Dedifferentiated amniotic fluid mesenchymal stem cell (primary cell): ENCODE measurements at regions not wholly inside any gene's neighbourhood (a gene's known extent, or its start where the extent isn't known, plus 50 kb on each side); places are given as distances from the start of the nearest gene placed in this dataset.

ENCODE experiments used
- DNase-seq: peaks from one replicate; pipeline ENCODE4 v3.0.0-alpha.2; 2016; ENCODE audit errors: extremely low spot score

DNA sequence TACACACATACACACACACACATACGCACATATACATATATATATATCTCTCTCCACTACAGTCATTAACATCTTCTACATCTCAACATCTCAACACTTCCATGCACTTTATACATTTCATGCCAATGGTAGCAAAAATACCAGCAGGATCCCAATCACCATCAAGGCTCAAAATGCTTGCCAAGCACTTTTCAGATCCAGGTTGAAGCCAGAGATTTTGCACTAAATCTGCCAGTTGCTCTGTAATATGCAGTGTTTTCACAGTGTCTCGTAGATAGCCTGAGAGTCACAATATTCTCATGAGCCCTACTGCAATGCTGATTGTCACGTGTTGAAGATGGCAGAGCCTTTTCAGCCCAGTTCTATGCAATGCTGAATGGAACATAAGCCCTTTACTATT lies 1140.9 kb upstream of the C9orf72 start:
- DNase-seq = no peak

DNA sequence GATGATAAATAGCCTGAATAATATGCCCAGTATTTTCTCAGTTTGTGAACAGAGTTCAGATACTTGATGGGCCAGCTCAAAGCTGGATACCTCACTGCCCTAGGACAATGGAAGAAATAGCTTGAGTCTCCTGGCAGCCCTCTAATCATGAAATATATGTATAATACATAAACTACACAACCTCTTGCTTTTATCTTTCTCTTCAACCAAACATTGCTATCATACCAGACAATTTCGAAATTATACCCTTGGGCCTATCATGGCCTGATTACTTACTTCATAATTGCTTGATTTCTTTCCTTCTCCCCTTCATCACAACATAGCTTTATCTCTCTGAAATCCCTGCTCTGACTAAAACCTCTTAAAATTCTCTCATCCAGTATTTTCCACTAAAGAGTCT lies 1144.9 kb upstream of the C9orf72 start:
- no peak for DNase-seq

DNA sequence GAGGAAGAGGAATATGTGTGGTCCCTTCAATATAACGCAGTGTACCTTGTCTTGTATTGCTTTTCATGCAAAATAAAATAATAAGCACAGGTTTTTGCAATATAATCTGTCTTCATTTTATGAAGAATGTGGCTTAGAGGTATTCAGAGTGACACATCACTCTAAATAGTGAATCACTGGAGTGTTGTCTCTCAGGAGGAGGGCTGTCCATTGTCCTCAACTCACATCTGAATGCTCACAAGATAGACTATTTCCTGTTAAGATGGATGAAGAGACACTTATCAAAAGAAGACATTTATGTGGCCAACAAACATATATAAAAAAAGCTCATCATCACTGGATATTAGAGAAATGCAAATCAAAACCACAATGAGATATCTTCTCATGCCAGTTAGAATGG lies 1147.5 kb upstream of the C9orf72 start:
- DNase-seq = no peak

DNA sequence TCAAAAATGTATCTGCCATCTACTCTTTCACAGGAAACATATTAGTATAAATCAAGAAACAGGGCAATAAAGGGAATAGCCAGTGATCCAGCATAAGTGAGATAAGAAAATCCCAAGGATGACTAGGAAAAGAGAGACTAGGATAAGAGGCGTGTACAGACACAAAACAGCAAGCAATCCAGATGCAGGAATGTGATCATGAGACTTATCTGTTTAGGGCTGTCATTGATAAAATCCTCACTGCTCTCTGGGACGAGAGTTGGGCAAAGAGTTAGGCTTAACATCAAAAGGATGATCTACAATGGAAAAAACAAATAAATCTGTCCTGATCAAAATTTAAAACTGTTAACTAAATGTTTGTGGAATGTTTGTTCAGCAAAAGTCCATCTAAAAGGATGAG lies 1156.8 kb upstream of the C9orf72 start:
- no peak for DNase-seq

DNA sequence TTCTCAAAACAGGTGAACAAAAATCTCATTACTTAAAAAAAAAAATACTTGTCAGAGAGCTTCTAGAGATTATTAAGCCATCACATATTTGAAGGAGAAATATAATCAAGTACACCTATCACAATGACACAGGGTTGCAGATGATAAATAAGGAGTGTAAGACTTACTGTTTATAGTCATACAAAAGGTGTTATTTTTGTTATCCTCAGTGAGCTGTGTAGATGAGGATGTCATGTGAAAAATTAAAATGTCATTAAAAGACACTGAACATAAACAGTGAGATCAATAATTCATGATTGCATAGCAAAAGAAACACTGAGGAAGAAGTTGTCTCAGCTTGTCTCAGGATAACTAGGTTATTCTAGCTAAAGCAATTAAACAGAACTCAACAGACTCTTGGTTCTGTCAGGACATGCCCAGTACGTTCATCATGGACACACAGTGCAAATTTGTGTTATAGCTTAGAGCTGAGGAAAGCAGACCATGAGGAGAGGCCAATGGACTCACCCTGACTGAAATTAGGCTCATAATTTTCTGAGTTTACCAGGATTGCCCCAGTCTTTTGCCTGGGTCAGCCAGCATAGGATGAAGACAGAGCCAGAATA lies 1162.6 kb upstream of the C9orf72 start:
- DNase-seq = no peak

DNA sequence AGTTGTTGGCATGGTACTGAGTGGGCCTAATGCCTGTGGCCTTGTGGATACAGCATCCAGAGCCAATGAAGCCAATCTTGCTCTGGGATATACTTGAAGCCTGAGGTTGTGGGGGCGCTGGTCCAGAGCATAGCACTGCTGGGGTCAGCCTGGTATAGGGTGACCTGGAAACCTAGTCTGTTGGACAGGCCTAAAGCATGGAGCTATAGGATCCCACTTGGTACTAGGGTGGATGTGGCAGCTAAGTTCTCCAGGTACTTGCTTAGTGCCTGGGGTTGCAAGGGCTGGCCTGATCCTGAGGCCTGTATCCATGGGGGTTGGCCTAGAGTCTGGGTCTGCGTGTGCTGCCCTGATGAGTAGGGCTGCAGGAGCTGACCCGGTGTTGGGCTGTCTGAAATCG lies 1168.2 kb upstream of the C9orf72 start:
- no peak for DNase-seq

DNA sequence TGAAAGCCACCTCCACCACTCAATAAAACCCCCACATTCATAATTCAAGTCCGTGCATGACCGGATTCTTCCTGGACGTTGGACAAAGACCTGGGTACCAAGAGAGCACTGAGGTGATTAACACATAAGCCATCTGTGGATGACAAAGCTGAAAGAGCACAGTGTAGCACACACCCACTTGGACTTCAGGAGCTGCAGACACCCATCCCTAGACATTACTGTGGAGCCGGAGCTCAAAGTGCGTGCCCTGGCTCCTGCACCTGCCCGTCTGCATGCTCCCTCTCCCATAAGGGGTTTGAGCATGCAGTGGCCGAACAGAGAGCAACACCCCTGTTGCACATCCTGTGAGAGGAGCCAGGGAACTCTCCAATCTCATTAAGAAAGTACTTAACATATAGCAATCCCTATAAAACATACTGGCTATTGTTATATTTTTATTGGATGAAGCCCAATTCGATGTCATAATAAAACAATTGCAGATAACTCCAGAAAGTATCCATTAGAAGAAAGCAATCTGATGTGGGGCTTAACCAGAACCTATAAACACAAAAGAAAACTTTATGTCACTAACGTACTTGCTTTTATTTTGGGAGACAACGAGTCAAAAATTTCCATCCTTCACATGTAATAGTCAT lies 1174.2 kb upstream of the C9orf72 start:
- no peak for DNase-seq

DNA sequence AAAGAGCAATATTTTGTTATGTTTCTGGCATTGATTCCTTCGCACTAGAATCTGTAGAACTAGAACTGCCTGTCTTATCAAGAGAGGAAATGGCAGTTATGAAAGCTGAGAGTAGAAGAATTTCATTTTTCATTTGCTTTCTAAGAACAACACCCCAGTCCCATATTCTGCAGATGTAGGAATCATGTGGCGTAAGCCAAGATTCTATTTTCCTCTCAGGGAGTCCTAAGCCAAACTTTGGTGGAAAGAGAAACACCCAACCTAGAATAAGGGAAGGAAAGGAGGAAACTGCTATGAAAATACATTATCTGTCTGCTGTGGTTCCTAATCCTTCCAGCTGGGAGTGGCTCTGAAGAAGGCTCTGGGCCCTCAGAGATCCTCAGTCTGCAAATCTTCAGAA lies 1176.9 kb upstream of the C9orf72 start:
- no peak for DNase-seq

DNA sequence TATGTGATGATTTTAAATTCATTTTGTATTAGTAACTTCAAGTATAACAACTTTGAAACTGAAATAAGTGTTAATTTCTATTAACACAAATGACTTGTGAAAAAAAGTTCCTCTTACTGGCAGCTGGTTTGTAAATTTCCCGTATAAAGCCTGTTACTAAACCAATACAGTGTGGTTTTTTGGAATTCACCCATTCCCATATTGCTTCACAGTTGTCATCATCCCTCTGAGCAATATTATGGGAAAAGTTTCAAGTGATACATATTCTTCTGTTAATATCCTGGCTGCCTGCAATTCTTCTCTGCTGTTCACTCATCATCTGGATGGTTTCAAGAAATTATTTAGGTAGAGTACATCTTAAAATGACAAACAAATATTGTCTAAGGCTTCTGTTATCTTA lies 1185.1 kb upstream of the C9orf72 start:
- no peak for DNase-seq

DNA sequence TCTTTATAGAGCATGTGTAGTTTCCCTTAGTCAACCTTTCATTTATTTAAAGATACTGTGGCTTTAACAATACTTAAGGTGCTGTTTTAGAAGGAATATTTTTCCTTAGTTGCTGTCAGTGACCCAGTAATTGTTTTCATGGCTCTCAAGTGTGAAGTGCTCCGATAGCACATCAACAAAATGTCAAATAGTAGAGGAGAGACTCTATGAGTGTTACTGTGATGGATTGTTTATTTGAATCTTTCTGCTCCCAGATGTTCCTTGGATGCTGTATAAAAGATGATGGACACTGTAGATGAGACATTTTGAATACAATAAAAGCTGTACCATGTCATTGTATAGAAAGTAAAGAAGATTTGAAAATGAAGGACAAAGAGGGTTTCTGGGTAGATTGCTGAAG lies 1185.7 kb upstream of the C9orf72 start:
- no peak for DNase-seq

DNA sequence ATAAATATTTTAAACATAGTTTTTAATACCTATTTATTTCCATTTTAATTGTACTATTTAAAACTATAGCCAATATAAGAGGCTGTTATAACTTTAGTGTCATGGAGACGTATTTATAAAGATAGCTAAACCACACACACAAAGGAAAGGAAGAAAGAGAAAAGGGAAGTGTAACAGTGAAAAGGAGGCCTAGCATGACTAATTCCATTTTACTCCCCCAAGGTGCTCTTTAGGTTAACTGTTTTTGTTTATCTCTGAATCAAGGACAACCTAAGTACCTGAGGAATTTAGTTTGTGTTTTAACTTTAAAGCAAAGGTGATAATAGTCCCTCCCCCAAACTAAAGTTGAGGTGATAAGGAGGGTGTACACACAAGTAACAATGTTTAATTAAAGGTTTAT lies 1188.9 kb upstream of the C9orf72 start:
- no peak for DNase-seq

DNA sequence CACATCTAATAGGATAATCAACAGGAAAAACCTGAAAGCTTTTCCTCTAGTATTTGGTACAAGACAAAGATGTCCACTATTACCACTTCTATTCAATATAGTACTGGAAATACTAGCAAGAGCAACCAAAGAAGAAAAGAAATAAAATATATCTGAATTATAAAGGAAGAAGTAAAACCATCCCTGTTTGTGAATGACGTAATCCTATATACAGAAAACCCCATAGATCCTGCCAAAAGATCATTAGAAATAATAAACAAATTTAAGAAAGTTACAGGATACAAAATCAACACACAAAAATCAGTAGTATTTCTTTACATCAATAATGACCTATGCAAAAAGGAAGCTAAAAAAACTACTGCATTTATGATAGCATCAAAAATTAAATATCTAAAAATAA lies 1191.3 kb upstream of the C9orf72 start:
- DNase-seq = no peak

DNA sequence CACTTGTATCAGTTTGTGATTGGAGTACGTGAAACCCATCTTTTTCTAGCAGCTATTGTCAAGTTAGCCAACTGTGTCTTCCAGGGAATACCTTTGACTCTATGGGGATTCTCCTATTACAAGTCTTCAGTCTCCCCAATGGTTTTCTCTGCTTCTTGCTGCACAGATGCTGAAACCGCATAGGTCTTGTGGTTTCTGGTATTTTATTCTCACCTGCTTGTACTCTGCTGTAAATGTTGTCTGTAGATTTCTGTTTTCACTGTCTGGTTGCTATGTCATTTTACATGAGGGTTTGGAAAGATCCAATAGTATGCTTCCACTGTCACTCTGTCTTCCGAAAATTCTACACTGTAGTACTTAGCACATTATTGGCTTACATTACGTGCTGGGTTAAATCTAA lies 1196.9 kb upstream of the C9orf72 start:
- DNase-seq = no peak

DNA sequence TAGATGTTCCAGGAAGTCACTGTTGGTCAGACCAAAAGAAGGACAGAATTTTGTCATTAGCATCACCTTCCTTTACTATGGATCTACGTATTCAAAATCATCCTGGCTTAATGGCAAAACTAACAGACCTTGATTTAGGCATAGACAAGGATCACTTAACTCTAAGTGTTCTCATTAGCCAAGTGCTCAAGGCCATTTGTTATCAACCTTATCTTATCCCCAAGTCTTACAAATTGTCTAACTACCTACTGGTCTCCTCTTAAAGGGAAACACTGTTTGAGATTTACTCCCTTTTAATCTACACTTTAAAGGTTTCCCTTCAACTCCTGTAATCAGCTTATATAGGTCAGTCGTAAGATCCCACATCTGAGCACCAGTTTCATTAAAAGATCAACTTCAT lies 1197.5 kb upstream of the C9orf72 start:
- no peak for DNase-seq

DNA sequence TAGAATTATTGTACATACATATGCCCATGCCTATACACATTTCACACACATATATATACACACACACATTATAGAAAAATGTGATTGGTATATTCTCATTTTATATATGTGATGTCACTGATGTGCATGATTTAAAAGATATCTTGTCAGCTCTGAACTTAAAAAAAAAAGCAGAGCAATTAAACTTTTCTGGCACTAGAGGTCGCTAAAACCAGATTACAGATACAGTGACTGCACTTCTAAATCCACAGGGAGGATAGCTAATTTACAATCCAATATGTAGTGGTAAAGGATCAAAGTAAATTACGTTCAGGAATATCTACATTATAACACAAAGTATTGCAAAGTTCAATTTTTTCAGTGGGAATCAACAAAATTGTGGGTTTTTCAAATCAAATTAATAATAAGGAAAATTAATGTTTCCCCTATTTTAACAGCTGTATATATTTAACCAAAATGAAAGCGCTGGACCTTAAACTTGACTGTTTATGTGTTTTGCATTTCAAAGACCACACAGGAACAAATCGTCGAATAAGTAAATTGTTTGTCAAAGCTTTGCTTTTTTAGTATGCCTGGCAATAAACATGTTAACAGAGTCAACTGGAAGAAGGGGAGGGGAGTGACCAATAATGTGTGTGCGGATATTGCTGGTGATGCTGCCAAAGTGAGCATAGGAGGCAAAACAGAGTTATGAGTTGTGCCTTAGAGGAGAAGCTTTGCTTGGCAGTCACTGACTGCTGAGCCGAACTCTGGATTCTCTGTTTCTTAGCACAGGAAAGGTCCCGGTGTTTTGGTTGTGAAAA lies 1201.4 kb upstream of the C9orf72 start:
- DNase-seq = no peak

DNA sequence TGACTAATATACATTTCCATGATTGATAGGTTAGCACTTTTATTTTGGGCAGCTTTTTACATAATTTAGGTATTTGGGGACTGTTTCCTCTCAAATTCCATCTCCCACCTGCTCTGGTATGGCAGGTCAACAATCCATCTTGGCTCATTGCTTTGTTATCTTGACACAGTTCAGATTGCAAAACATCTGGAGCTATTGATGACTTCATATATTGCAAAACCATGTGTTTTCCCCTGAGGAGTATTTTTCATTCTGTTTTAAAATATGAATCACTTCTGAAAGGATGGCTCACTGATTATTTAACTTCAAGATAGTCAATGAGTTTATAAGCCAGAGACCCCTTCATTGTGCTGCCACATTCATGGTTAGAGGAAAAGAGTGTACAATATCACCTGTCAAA lies 1206.0 kb upstream of the C9orf72 start:
- no peak for DNase-seq

DNA sequence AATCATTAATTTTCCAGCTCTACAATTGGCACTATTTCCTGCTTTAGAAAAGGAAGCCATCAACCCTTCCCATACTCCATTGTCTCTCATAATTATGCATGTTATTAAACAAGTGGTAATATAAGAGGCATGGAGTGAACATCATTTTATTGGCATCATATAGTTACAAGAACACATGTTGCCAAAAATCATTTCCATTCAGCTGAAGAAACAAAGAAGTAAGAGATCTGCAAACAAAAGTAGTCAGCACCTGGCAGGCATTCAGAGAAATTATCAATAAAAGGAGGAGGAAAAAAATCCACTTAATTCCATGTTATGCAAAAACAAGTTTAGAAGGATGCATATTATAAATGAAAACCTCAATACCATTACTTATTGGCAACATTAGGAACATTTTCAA lies 1208.2 kb upstream of the C9orf72 start:
- no peak for DNase-seq

DNA sequence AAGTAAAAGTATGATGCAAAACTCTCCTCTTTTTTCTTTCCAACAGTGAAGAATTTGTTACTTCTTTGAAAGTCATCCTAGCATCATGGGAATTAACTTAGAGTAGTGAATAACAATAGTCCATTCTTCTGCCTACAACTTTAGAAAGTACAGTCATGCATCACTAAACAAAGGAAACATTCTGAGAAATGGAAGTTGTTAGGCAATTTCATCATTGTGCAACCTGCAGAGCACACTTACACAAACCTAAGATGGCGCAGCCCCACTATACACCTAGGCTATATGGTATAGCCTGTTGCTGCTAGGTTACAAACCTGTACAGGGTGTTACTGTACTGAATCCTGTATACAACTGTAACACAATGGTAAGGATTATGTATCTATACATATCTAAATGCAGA lies 1209.3 kb upstream of the C9orf72 start:
- no peak for DNase-seq

DNA sequence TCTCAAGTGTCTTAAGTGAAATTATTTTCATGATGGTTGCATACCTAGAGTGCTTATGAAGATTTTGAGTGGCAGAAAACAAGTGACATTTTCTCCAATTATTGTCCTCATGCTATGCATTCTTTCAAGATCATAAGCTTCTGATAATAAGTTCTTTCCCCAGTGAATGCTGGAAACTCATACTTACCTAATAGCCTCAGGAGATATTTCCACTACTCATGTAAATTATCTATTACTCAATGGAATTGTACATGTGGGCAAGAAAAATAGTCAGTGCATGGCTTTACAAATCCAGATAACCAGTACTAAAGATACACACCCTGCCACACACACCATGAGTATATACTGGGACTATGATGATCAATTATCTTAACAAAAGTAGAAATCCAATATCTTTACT lies 1219.4 kb upstream of the C9orf72 start:
- DNase-seq = no peak

DNA sequence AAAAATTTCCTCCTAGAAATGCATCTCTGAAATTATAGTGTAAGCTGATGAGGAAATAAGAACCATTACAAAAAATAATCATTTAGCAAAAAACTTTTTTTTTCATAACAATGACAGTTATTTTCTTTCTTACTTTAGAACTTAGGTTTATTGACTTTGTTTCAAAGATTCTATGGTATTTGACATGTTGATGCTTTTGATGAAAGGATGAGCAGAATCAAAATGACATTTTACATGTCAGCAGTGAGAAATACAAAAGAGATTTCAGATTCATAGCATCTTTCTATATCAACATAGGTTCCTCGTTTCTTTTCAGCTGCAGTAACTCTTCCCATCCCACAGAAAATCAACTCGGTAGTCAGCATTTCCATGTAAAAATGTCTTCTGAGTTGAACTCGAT lies 1226.6 kb upstream of the C9orf72 start:
- no peak for DNase-seq

DNA sequence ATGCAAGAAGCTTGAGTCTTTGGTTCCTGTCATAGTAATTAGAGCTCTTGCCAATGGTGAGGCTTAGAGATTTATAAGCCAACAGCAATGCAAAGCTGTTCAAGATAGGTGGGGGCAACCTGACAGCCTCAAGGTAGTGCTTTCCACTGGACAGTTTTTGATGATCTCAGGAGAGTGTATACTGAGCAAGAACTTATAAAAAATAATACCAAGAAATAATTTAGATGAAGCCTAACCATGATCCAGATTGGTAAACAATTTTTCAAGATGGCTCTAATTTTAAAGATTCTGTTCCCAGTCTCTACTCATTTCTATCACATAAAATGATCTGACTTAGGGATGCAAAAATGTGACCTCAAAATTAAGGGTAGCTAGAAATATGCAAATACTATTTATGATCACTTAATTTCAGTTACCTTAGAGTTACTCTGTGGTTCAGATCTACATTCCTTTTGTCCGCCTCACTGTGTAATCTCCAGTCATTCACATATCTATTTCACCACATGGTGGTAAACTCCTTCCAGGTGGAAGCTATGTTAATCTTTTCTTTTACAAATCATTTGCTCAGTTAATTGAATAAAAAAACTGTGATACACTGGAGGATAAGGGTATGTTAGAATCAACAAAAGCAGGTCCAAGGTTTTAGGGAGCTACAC lies 1228.0 kb upstream of the C9orf72 start:
- DNase-seq = no peak

DNA sequence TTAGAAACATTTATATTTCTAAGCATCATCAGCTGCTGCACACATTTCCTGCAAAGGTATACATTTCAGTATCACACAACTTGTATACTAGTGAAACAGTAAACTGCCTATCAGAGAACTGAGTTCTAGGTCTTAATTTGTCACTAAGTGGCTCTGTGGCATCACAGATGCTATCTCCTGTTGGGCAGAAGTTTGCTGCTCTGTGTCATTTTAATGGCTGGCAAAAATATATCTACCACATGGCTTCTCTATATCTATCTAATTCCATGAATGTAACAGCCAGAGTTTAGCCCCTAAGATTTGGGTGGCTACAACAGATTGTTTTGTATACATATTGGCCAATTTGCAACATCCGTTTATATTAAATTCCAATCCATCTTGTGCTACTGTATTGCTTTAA lies 1231.9 kb upstream of the C9orf72 start:
- no peak for DNase-seq

DNA sequence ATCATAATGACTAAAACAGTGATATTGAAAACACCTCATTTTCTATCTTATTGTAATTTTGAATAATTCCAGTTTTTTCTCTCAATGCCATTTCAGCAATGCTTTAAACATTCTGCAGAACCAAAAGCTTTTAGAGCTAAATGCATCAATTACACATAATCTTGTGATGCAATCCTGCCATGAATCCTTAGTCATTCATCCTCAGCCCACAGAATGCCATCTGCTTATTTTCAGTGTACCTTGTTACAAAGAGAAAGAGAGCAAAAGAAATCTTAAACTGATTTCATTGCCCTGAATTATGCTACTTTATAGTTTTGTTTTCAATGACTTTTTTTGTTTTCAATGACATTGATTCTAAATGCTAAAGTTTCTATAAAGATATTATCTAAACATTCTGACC lies 1234.8 kb upstream of the C9orf72 start:
- DNase-seq = no peak
